Upper lobe of right lung (tissue), 1 donor: ENCODE measurements at regions not wholly inside any gene's neighbourhood (a gene's known extent, or its start where the extent isn't known, plus 50 kb on each side); places are given as distances from the start of the nearest gene placed in this dataset.

Source experiments
- ATAC-seq: fragments of 200-7000 bp; cut with Tn5 transposase; one replicate; pipeline ENCODE4 v1.9.1; 2020; ENCODE audit warnings: mild to moderate bottlenecking, moderate library complexity
- DNase-seq: peaks from one replicate; pipeline ENCODE4 v3.0.0-alpha.2; 2020
- H3K27ac ChIP-seq: fragments of 200-600 bp; one replicate; pipeline ENCODE4 v1.8.0; 2022
- H3K27me3 ChIP-seq: fragments of 200-600 bp; one replicate; pipeline ENCODE4 v1.8.0; 2022; ENCODE audit warnings: mild to moderate bottlenecking
- H3K36me3 ChIP-seq: fragments of 200-600 bp; one replicate; pipeline ENCODE4 v1.8.0; 2022
- H3K4me1 ChIP-seq: fragments of 200-600 bp; one replicate; pipeline ENCODE4 v1.8.0; 2022
- H3K4me3 ChIP-seq: fragments of 200-600 bp; one replicate; pipeline ENCODE4 v1.8.0; 2022; ENCODE audit warnings: mild to moderate bottlenecking
- H3K9me3 ChIP-seq: fragments of 200-600 bp; one replicate; pipeline ENCODE4 v1.8.0; 2022
- intact Hi-C: fragments of 100-400 bp; cut with DNase I; formaldehyde crosslinking; loops from one replicate; pipeline ENCODE4 v1.11.0; 2022
- TF ChIP-seq, protein P1 (sequence below): fragments of 200-600 bp; IDR thresholded peaks from one replicate; pipeline ENCODE4 v1.8.0; 2022; ENCODE audit warnings: antibody characterized with exemption
- donor health status: DM: no; HTN: yes; CAD: no; lungs with severe emphysema.

DNA sequence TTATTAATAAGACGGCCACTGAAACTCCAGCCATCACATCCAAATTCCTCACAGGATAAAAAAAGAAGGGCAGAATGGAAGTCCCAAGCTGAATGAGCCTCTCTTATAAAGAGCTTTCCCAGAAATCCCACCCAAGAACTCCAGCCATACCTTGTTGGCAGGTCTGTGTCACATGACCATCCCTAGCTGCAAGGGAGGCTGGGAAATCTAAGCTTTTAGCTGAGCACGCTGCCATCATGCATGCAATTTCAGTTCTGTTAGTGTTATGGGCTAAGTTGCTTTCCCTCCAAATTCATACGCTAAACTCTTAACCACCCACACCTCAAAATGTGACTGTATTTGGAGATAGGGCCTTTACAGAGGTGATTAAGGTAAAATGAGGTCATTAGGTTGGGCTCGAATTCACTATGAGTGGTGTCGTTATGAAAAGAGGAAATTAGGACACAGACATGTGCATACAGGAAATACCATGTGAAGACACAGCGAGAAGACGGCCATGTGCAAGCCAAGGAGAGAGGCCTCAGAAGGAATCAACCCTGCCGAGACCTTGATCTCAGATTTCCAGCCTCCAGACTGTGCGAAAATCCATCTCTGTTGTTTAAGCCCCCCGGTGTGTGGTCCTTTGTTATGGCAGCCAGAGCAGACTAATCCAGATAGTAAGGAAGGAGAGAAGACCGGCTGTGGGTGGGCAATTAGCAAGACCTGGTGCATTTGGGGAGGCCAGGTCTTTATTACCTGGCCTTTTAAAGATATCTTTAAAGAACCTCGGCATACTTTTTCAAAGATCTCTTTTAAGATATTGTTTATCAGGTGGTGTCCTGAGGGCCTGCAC, 317.6 kb downstream of the BCOR start:
- TF ChIP-seq, protein P1, sequence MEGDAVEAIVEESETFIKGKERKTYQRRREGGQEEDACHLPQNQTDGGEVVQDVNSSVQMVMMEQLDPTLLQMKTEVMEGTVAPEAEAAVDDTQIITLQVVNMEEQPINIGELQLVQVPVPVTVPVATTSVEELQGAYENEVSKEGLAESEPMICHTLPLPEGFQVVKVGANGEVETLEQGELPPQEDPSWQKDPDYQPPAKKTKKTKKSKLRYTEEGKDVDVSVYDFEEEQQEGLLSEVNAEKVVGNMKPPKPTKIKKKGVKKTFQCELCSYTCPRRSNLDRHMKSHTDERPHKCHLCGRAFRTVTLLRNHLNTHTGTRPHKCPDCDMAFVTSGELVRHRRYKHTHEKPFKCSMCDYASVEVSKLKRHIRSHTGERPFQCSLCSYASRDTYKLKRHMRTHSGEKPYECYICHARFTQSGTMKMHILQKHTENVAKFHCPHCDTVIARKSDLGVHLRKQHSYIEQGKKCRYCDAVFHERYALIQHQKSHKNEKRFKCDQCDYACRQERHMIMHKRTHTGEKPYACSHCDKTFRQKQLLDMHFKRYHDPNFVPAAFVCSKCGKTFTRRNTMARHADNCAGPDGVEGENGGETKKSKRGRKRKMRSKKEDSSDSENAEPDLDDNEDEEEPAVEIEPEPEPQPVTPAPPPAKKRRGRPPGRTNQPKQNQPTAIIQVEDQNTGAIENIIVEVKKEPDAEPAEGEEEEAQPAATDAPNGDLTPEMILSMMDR, result no peak
- Histone ChIP-seq H3K27ac (no peak overlapping the region), H3K9me3 (no peaks in the 10 kb centered on the region), H3K4me3 (no peak overlapping the region), H3K4me1 (no peaks in the 10 kb centered on the region), H3K36me3 (no peaks in the 10 kb centered on the region), H3K27me3 (no peaks in the 10 kb centered on the region)
- ATAC-seq (no peak), DNase-seq (no peak)
- intact Hi-C loops, result no loop called here

DNA sequence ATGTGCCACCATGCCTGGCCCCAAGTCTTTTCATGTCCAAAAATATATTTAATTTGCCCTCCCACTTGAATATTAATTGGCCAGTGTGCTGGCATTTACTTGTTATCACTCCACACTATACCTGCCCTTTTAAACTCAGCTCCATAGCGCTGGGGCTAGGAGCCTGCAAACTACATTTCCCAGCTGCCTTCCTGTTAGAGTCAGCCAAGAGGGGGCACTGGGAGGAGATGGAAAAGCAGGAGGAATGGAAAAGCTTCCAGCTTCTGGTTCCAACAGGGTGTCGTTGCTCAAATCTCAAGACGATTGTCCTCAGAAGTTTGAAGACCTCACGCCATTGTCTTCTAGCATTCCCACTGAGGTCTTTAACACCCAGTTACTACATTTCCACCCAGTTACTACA, 315.5 kb downstream of the BCOR start:
- Histone ChIP-seq H3K4me1 (no peaks in the 10 kb centered on the region), H3K27me3 (no peaks in the 10 kb centered on the region), H3K9me3 (no peaks in the 10 kb centered on the region), H3K36me3 (no peaks in the 10 kb centered on the region), H3K27ac (no peak overlapping the region), H3K4me3 (no peak overlapping the region)
- ATAC-seq, result no peak
- DNase-seq, result no peak
- intact Hi-C loops, result no loop called here
- TF ChIP-seq, protein P1, result no peak

DNA sequence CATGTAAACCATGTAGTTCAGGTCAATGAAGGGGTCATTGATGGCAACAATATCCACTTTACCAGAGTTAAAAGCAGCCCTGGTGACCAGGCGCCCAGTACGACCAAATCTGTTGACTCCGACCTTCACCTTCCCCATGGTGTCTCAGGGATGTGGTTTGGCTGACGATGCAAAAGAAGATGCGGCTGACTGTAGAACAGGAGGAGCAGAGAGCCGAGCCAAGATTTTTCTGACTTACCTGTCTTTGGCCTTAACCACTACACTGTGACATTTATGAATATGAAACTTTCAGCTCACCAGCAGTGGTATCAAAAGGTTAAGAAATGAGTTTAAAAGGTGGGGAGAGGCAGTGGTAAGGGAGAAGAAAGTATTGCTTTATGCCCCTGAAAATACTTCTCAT, 309.8 kb downstream of the BCOR start:
- no peaks in the 10 kb centered on the region for H3K4me1 ChIP-seq
- no peak overlapping the region for H3K4me3 ChIP-seq
- no peak overlapping the region for H3K27ac ChIP-seq
- no peaks in the 10 kb centered on the region for H3K9me3 ChIP-seq
- intact Hi-C loops, result no loop called here
- ATAC-seq (no peak), DNase-seq (no peak)
- TF ChIP-seq, protein P1, result no peak
- H3K36me3 ChIP-seq, result no peaks in the 10 kb centered on the region
- H3K27me3 ChIP-seq, result no peaks in the 10 kb centered on the region

DNA sequence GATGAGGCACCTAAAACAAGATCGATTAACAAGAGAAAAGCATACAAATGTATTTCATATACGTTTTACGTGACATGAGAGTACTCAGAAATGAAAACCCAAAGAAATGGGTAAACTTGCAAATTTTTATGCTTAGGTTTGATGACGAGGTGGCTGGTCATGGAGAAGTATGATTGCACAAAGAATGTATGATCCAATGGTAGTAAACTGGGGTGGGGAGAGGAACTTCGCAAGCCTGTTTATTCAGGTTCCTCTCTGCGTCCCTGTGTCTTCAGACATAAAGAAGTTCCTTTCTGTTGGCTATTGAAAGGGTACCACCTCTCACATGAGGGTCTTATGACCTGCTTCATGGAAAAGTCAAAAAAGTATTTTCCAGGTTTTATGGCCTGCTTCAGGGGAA, 309.2 kb downstream of the BCOR start:
- Histone ChIP-seq H3K27ac (no peak overlapping the region), H3K27me3 (no peaks in the 10 kb centered on the region), H3K9me3 (no peaks in the 10 kb centered on the region), H3K4me3 (no peak overlapping the region), H3K36me3 (no peaks in the 10 kb centered on the region), H3K4me1 (no peaks in the 10 kb centered on the region)
- intact Hi-C loops, result no loop called here
- DNase-seq (no peak), ATAC-seq (no peak)
- TF ChIP-seq, protein P1, result no peak

DNA sequence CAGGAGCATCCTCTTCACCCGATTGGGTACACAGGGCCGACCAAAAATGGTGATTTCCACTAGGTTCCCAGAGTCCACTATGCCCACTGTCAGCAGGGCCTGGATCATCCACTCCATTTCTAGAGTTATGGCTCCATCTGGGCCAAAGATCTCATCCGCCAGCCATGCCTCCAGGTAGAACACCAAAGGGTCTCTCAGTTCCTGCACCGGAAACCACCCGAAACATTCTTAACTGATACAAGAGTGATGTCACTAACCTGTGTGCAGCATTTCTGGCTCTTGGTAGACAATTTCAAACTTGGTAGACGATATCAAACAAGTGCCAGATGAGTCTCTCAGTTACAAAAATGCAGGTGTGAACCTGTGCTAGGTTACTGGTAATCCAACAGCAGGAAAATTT, 306.1 kb downstream of the BCOR start:
- Histone ChIP-seq H3K4me3 (no peak overlapping the region), H3K27ac (no peak overlapping the region), H3K27me3 (no peaks in the 10 kb centered on the region), H3K36me3 (no peaks in the 10 kb centered on the region), H3K9me3 (no peaks in the 10 kb centered on the region), H3K4me1 (no peaks in the 10 kb centered on the region)
- DNase-seq (no peak), ATAC-seq (no peak)
- TF ChIP-seq, protein P1, result no peak
- intact Hi-C loops, result no loop called here
